ENCODE measurements at regions not wholly inside any gene's neighbourhood (a gene's known extent, or its start where the extent isn't known, plus 50 kb on each side); places are given as distances from the start of the nearest gene placed in this dataset.

DNA sequence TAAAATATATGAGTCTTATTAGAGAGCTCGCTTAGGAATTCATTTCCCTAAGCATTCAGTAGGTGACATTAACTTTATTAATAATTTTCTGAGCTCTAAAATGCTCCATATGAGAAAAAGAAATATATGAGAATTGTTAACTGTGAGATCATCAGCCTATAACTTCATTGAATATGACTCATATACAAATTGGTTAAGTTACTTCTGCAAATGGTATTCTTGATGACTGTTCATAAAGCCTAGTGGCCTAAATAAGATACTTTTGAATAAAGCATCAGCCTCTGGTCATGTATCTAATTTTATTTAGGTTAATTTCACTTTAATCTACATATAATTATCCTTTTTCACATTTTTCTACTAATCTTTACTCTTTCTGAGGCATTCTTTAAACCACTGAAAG lies 710.2 kb upstream of the ACO1 start:
- no peak for TF ChIP-seq CTCF (IDR thresholded peaks at IDR 0.05)
- no peak for ATAC-seq
- WGBS, 2 donors = 90% methylated on average over 1 of the region's 1 CpG
- DNase-seq = no peak
- H3K4me1 ChIP-seq = no peaks in the 10 kb centered on the region
- no peaks in the 10 kb centered on the region for H3K9me3 ChIP-seq
- H3K36me3 ChIP-seq = no peaks in the 10 kb centered on the region
- intact Hi-C loops (cut with DNase I) = no loop called here
- H3K27me3 ChIP-seq = no peaks in the 10 kb centered on the region
- H3K27ac ChIP-seq = no peak overlapping the region
- no peak overlapping the region for H3K4me3 ChIP-seq

DNA sequence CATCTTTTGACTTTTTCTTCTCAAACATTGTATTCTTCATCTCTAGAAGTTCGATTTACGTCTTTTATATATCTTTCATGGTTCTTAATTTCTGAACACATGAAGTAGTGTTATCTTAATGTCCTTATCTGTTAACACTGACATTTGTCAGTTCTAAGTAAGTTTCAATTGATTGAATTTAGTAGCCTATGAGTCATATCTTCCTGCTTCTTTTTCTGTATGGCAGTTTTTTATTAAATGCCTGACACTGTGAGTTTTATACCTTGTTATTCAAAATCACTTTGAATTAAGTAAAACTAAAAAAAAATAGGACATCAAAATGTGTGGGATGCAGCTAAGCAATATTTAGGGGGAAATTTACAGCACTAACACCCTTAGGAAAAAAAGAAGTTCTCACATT lies 707.0 kb upstream of the ACO1 start:
- no peak for ATAC-seq
- 68 to 73% methylated on average over 2 of the region's 2 CpGs for WGBS, 2 donors
- no peak overlapping the region for H3K27ac ChIP-seq

GRCh38 chr9:31677877-31678276 lies 706.6 kb upstream of the ACO1 start:
- Histone ChIP-seq H3K9me3 (no peaks in the 10 kb centered on the region), H3K27me3 (no peaks in the 10 kb centered on the region), H3K36me3 (no peaks in the 10 kb centered on the region), H3K27ac (no peak overlapping the region), H3K4me3 (no peak overlapping the region), H3K4me1 (no peaks in the 10 kb centered on the region)
- ATAC-seq (no peak), DNase-seq (no peak)
- 56 to 65% methylated on average over 2 of the region's 2 CpGs for WGBS, 2 donors
- no peak for TF ChIP-seq CTCF (IDR thresholded peaks at IDR 0.05)
- intact Hi-C loops (cut with DNase I) = no loop called here

More for the DNA sequence above, 707.0 kb upstream of the ACO1 start:
- Histone ChIP-seq H3K9me3 (no peaks in the 10 kb centered on the region), H3K4me1 (no peaks in the 10 kb centered on the region), H3K36me3 (no peaks in the 10 kb centered on the region), H3K27me3 (no peaks in the 10 kb centered on the region), H3K4me3 (no peak overlapping the region)
- intact Hi-C loops (cut with DNase I) = no loop called here
- no peak for DNase-seq
- no peak for TF ChIP-seq CTCF (IDR thresholded peaks at IDR 0.05)

GRCh38 chr9:31683116-31683515 lies 701.3 kb upstream of the ACO1 start:
- Histone ChIP-seq H3K27me3 (no peaks in the 10 kb centered on the region), H3K9me3 (peaks cover 0 to 5% (median 0%) of the 10 kb centered on the region in 11 donors), H3K4me1 (no peaks in the 10 kb centered on the region), H3K4me3 (no peak overlapping the region), H3K36me3 (no peaks in the 10 kb centered on the region), H3K27ac (no peak overlapping the region)
- ATAC-seq = no peak
- no peak for TF ChIP-seq CTCF (IDR thresholded peaks at IDR 0.05)
- 64 to 71% methylated on average over 2 of the region's 2 CpGs for WGBS, 2 donors
- intact Hi-C loops (cut with DNase I) = loop anchor here in 1 of 10 donors (10.0 kb wide), 1 partner anchor 52 kb away; no protein-coding TSS in a partner anchor
- DNase-seq = no peak

DNA sequence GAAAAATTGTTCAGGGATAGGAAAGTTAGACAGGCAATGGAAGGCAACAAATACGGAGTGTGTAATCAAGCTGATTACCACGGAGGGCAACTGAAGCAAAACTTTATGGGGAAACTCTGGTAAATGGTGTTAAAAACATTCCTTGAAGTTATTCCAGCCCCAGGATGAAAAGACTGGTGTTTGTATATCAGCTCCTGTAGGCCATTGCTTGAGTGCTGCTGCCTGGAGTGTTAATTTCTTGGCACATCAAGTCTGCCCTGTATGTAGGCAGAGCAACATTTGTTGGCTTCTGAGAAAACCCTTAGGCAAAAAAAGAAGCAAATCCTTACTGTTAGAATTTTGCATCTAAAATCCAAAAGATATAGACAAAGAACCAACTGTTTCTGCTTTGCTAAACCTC lies 686.5 kb upstream of the ACO1 start:
- intact Hi-C loops (cut with DNase I) = no loop called here
- H3K36me3 ChIP-seq = no peaks in the 10 kb centered on the region
- H3K27me3 ChIP-seq = no peaks in the 10 kb centered on the region
- 80 to 81% methylated on average over 2 of the region's 2 CpGs for WGBS, 2 donors
- H3K4me3 ChIP-seq = no peak overlapping the region
- ATAC-seq (no peak), DNase-seq (no peak)
- no peak overlapping the region for H3K27ac ChIP-seq
- H3K4me1 ChIP-seq = no peaks in the 10 kb centered on the region
- no peaks in the 10 kb centered on the region for H3K9me3 ChIP-seq
- TF ChIP-seq CTCF (IDR thresholded peaks at IDR 0.05) = no peak
